Spleen (tissue), 11 donors: ENCODE measurements at regions not wholly inside any gene's neighbourhood (a gene's known extent, or its start where the extent isn't known, plus 50 kb on each side); places are given as distances from the start of the nearest gene placed in this dataset.

Experiments used
- DNase-seq: peaks from one replicate; pipeline ENCODE4 v3.0.0-alpha.2; 2020
- H3K27ac ChIP-seq, 8 donors: fragments of 200-600 bp; sonication (generic) in 7 of 8; 1 replicate in 4 of 8; 2 replicates in 4 of 8; pipeline versions ENCODE4 v1.5.0 to v1.8.0; 2016 to 2021; ENCODE audit warnings: inconsistent platforms in 4 of 8, mild to moderate bottlenecking in 4 of 8, moderate library complexity in 1 of 8
- H3K27me3 ChIP-seq, 7 donors: fragments of 200-600 bp; sonication (generic) in 6 of 7; replicated peaks in 1 of 7; 1 replicate in 4 of 7; 2 replicates in 3 of 7; pipeline versions ENCODE4 v1.5.0 to v1.8.0; 2016 to 2021; ENCODE audit warnings: inconsistent platforms in 3 of 7, mild to moderate bottlenecking in 1 of 7
- H3K36me3 ChIP-seq, 6 donors: fragments of 200-600 bp; sonication (generic) in 5 of 6; 1 replicate in 4 of 6; 2 replicates in 2 of 6; pipeline versions ENCODE4 v1.5.0 to v1.8.0; 2016 to 2021; ENCODE audit warnings: inconsistent platforms in 2 of 6
- H3K4me1 ChIP-seq, 6 donors: fragments of 200-600 bp; sonication (generic) in 5 of 6; 1 replicate in 3 of 6; 2 replicates in 3 of 6; pipeline versions ENCODE4 v1.5.0 to v1.8.0; 2016 to 2021; ENCODE audit warnings: inconsistent platforms in 3 of 6
- H3K4me3 ChIP-seq, 8 donors: fragments of 200-600 bp; sonication (generic) in 7 of 8; 1 replicate in 4 of 8; 2 replicates in 4 of 8; pipeline versions ENCODE4 v1.5.0 to v1.8.0; 2016 to 2021; ENCODE audit warnings: inconsistent platforms in 4 of 8, mild to moderate bottlenecking in 4 of 8, moderate library complexity in 2 of 8
- H3K9me3 ChIP-seq, 8 donors: fragments of 200-600 bp; sonication (generic) in 7 of 8; 1 replicate in 4 of 8; 2 replicates in 4 of 8; pipeline versions ENCODE4 v1.5.0 to v1.8.0; 2016 to 2021; ENCODE audit warnings: inconsistent platforms in 4 of 8
- POLR2A ChIP-seq, 3 donors: fragments of 450-650 bp; IDR thresholded peaks; one replicate each; pipeline ENCODE4 v1.5.1; 2017; ENCODE audit warnings: antibody characterized with exemption in 3 of 3, mild to moderate bottlenecking in 1 of 3
- POLR2AphosphoS5 ChIP-seq, 3 donors: sonication (generic); formaldehyde crosslinking; IDR thresholded peaks; one replicate each; pipeline ENCODE4 v1.5.1; 2017; ENCODE audit warnings: antibody characterized with exemption in 3 of 3
- WGBS, 5 donors: extraction: QIAGEN DNeasy Blood & Tissue Kit in 3 of 5; methylation state at CpG; one replicate each; pipeline versions ENCODE4 v1.1.5 to v1.1.7; 2013 to 2018; 5-methylcytosine and 5-hydroxymethylcytosine counted together
- intact Hi-C: fragments of 100-400 bp; cut with DNase I; formaldehyde crosslinking; loops from one replicate; pipeline ENCODE4 v1.15.0; 2023; ENCODE audit warnings: low total_unique reads
- TF ChIP-seq, protein P1 (sequence below), 11 experiments: fragments of 200-600 bp in 7 of 11; fragments of 450-650 bp in 4 of 11; sonication (generic) in 4 of 11; IDR thresholded peaks in 8 of 11; conservative IDR thresholded peaks in 3 of 11; 1 replicate in 7 of 11; 2 replicates in 4 of 11; pipeline versions ENCODE4 v1.4.0 to v1.8.0; 2016 to 2021; ENCODE audit warnings: antibody characterized with exemption in 11 of 11, inconsistent platforms in 4 of 11, mild to moderate bottlenecking in 1 of 11
- donor health status: healthy with polysubstance abuse.
- donor health status: DM: no; HTN: no; CAD: no; lungs with moderate emphysema.
- donor health status: DM: no; HTN: no; CAD: no.
- donor health status: Bipolar disorder and iron deficiency.
- donor health status: healthy.
- donor health status: DM: no; HTN: no; CAD: no.
- donor health status: DM: yes; HTN: yes; CAD: no.

DNA sequence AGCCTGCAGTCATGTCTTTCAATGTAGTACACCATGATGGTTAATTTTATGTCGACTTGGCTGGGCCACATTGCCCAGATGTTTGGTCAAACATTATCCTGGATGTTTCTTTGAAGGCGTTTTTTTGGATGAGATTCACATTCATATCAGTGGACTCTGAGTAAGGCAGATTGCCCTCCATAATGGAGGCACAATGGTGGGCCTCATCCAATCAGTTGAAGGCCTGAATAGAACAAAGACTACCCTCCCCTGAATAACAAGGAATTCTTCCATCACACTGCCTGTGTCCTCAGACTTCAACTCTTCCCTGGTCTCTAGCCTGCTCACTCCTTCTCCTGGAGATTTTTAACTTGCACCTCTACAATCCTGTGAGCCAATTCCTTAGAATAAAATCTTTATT, 83.8 kb upstream of the CHL1 start:
- 58 to 72% (median 60%) methylated on average over 2 of the region's 2 CpGs for WGBS, 5 donors
- no peaks in the 10 kb centered on the region for H3K4me1 ChIP-seq
- TF ChIP-seq, protein P1, sequence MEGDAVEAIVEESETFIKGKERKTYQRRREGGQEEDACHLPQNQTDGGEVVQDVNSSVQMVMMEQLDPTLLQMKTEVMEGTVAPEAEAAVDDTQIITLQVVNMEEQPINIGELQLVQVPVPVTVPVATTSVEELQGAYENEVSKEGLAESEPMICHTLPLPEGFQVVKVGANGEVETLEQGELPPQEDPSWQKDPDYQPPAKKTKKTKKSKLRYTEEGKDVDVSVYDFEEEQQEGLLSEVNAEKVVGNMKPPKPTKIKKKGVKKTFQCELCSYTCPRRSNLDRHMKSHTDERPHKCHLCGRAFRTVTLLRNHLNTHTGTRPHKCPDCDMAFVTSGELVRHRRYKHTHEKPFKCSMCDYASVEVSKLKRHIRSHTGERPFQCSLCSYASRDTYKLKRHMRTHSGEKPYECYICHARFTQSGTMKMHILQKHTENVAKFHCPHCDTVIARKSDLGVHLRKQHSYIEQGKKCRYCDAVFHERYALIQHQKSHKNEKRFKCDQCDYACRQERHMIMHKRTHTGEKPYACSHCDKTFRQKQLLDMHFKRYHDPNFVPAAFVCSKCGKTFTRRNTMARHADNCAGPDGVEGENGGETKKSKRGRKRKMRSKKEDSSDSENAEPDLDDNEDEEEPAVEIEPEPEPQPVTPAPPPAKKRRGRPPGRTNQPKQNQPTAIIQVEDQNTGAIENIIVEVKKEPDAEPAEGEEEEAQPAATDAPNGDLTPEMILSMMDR (IDR thresholded peaks at IDR 0.05 in 8 of 11, conservative IDR thresholded peaks at IDR 0.05 in 3 of 11): no peak
- TF ChIP-seq POLR2A (IDR thresholded peaks at IDR 0.05): no peak
- TF ChIP-seq POLR2AphosphoS5 (IDR thresholded peaks at IDR 0.05): no peak
- H3K27ac ChIP-seq: no peak overlapping the region
- intact Hi-C loops: no loop called here
- H3K36me3 ChIP-seq: no peaks in the 10 kb centered on the region
- no peak overlapping the region for H3K4me3 ChIP-seq
- H3K9me3 ChIP-seq: no peaks in the 10 kb centered on the region
- DNase-seq: no peak
- H3K27me3 ChIP-seq: no peaks in the 10 kb centered on the region

DNA sequence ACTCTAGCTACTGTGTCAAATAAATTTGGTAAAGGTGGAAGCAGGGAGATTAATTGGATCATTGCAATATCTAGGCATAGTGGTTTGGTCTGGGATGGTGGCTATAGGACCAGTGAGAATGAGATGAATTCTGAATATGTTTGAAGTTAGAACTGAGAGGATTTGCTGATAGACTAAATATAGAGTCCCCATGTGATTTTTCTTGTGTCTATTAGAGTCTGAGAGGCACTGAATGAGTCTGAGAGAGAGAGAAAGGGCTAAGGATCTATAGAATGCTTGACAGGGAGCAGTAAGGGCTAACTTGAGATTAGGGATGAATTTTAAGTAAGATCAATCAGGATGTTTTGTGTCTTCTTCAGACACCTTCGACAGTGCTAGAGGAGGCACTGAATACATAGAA, 77.9 kb upstream of the CHL1 start:
- Histone ChIP-seq H3K27ac (no peak overlapping the region), H3K9me3 (no peaks in the 10 kb centered on the region), H3K27me3 (no peaks in the 10 kb centered on the region), H3K4me3 (no peak overlapping the region), H3K4me1 (no peaks in the 10 kb centered on the region), H3K36me3 (no peaks in the 10 kb centered on the region)
- DNase-seq: no peak
- intact Hi-C loops: no loop called here
- 55 to 84% (median 67%) methylated on average over 1 of the region's 1 CpG for WGBS, 5 donors
- TF ChIP-seq, protein P1 (IDR thresholded peaks at IDR 0.05 in 8 of 11, conservative IDR thresholded peaks at IDR 0.05 in 3 of 11): no peak
- TF ChIP-seq POLR2AphosphoS5 (IDR thresholded peaks at IDR 0.05): no peak
- no peak for TF ChIP-seq POLR2A (IDR thresholded peaks at IDR 0.05)

DNA sequence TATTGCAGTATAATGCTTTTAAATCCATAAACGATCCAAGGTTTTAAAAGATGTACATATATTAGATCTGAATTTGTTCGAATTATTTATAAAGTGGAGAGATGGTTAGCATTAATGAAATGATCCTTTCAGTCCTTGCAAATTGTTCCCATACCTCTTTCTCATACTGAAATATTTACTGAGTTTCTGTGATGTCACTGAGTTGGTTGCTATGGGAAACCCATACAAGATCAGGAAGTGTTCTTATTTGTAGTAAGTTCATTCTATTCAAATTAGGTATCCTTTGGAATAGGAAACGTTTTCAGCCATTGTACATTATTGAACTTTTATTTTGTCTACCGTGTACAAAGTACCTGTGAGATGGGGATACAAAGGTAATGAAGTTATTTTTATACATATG, 73.2 kb upstream of the CHL1 start:
- TF ChIP-seq, protein P1 (IDR thresholded peaks at IDR 0.05 in 8 of 11, conservative IDR thresholded peaks at IDR 0.05 in 3 of 11): no peak
- TF ChIP-seq POLR2A (IDR thresholded peaks at IDR 0.05) (no peak), POLR2AphosphoS5 (IDR thresholded peaks at IDR 0.05) (no peak)
- H3K27me3 ChIP-seq: no peaks in the 10 kb centered on the region
- intact Hi-C loops: no loop called here
- no peak overlapping the region for H3K27ac ChIP-seq
- DNase-seq: no peak
- no peaks in the 10 kb centered on the region for H3K9me3 ChIP-seq
- WGBS, 5 donors: 67 to 81% (median 72%) methylated on average over 4 of the region's 4 CpGs
- H3K4me3 ChIP-seq: no peak overlapping the region
- H3K36me3 ChIP-seq: no peaks in the 10 kb centered on the region
- H3K4me1 ChIP-seq: no peaks in the 10 kb centered on the region

DNA sequence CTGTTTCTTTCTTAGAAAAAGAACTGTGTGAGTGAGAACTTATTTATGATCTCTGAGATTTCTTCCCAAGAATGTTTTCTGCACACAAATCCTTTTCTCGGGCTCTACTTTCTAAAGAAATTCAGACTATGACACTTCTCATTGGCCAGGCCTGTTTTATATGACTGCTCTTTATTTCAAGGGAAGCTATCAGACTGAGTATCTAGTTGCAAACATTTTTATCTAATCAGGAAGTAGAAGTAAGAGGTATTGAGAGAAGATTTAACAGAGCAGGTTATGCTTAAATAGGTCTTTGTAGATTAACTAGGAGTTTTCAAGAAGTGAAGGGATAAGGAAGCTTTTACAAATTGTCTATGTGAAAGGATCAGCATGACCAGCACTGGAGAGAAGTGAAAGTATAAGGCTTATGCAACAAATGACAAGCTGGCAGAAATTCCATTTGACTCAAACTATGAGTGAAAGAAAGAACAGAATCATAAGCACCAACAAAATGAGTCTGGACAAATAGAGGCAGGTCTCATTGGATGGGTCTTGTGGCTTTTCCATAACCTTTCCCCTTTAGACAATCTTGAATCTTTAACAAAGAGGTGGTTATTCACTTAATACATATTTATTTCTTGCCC, 71.9 kb upstream of the CHL1 start:
- intact Hi-C loops: no loop called here
- Histone ChIP-seq H3K4me3 (no peak overlapping the region), H3K27me3 (no peaks in the 10 kb centered on the region), H3K36me3 (no peaks in the 10 kb centered on the region), H3K4me1 (no peaks in the 10 kb centered on the region), H3K27ac (no peak overlapping the region), H3K9me3 (no peaks in the 10 kb centered on the region)
- TF ChIP-seq POLR2AphosphoS5 (IDR thresholded peaks at IDR 0.05) (no peak), POLR2A (IDR thresholded peaks at IDR 0.05) (no peak)
- TF ChIP-seq, protein P1 (IDR thresholded peaks at IDR 0.05 in 8 of 11, conservative IDR thresholded peaks at IDR 0.05 in 3 of 11): no peak
- DNase-seq: no peak
- 76 to 95% (median 88%) methylated on average over 1 of the region's 1 CpG for WGBS, 5 donors
